ENCODE measurements at regions not wholly inside any gene's neighbourhood (a gene's known extent, or its start where the extent isn't known, plus 50 kb on each side); places are given as distances from the start of the nearest gene placed in this dataset.

DNA sequence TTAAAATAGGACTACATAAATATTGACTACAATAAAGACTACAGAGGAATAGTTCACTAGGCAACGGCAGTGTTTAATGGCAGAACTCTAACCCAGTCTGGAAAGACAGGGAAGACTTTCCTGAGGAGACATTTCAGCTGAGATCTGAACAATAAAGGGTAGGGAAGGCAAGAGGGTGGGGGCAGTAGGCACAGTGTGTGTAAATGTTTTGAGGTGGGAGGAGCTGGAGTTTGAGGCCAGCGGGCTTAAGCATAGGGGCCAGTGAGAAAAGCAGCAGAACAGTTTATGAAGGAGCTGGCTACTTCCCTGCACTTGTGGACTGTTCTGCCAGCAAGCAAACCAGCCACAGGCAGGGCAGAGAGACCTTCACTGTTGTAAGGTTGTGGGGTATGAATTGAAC is 76.6 kb upstream of the UGP2 start:
- TF ChIP-seq TCF12 (IDR thresholded peaks at IDR 0.05): no peak
- TF ChIP-seq RFX5 (IDR thresholded peaks at IDR 0.05; ENCODE audit: low read length): no peak
- no peak for TF ChIP-seq TAF1 (IDR thresholded peaks at IDR 0.05; ENCODE audit: borderline replicate concordance, low read depth, low read length)
- TF ChIP-seq RXRA (IDR thresholded peaks at IDR 0.05; ENCODE audit: borderline replicate concordance, low read depth): no peak
- TF ChIP-seq GATA2 (CRISPR knock-in tag; IDR thresholded peaks at IDR 0.05): no peak
- no peak for TF ChIP-seq EP300 (IDR thresholded peaks at IDR 0.05; ENCODE audit: borderline replicate concordance in 1 of 2, low read depth in 1 of 2, low read length in 1 of 2)
- TF ChIP-seq FOXJ3 (CRISPR knock-in tag; IDR thresholded peaks at IDR 0.05): no peak
- no peak for TF ChIP-seq SMC3 (IDR thresholded peaks at IDR 0.05; ENCODE audit: low read depth, low read length)
- TF ChIP-seq FOSL2 (IDR thresholded peaks at IDR 0.05; ENCODE audit: borderline replicate concordance, low read depth): no peak
- no peak for TF ChIP-seq IRF3 (IDR thresholded peaks at IDR 0.05; ENCODE audit: low read depth, low read length)
- Histone ChIP-seq H3K36me3 (replicated peaks in 1 of 2; ENCODE audit: control insufficient read depth in 1 of 2, insufficient read depth in 2 of 2, low read length in 1 of 2) (no peaks in the 10 kb centered on the region), H3K27me3 (ENCODE audit: insufficient read depth) (no peaks in the 10 kb centered on the region), H3F3A (replicated peaks; ENCODE audit: insufficient read depth) (peaks cover 15% of the 10 kb centered on the region), H2AFZ (ENCODE audit: low read depth) (no peak overlapping the region), H3K27ac (ENCODE audit: low read depth in 2 of 2, low read length in 1 of 2) (no peak overlapping the region), H3K4me2 (no peak overlapping the region), H3K9me3 (0 out of 2 replicates have a peak, but pooled peaks cover 5% of the 10 kb centered on the region), H3K4me3 (ENCODE audit: low read depth in 2 of 2, low read length in 1 of 2) (no peak overlapping the region), H3K4me1 (ENCODE audit: control insufficient read depth in 1 of 2, insufficient read depth in 2 of 2, low read depth in 1 of 2, low read length in 1 of 2) (peaks cover 0 to 6% of the 10 kb centered on the region in 2 experiments; a peak in 2 of 4 replicates), H4K20me1 (ENCODE audit: insufficient read depth) (no peaks in the 10 kb centered on the region), H3K79me2 (ENCODE audit: insufficient read depth) (no peaks in the 10 kb centered on the region), H3K9me2 (no peaks in the 10 kb centered on the region), H3K9ac (no peak overlapping the region)
- WGBS (ENCODE audit: low lambda C conversion rate): 91% methylated on average over 2 of the region's 2 CpGs
- DNase-seq: no peak
- CTCF ChIA-PET: interaction anchor here (0.9 kb wide), 1 partner anchor 15 kb away, joined by 3 read pairs; no protein-coding TSS in a partner anchor
- POLR2A ChIA-PET: no interaction called here

GRCh38 chr2:63767307-63767706 is 74.4 kb upstream of the UGP2 start:
- Histone ChIP-seq H3K4me1 (ENCODE audit: control insufficient read depth in 1 of 2, insufficient read depth in 2 of 2, low read depth in 1 of 2, low read length in 1 of 2) (peaks cover 0 to 6% of the 10 kb centered on the region in 2 experiments; a peak in 2 of 4 replicates), H2AFZ (ENCODE audit: low read depth) (no peak overlapping the region), H3K9me3 (0 out of 2 replicates have a peak, but pooled peaks cover 5% of the 10 kb centered on the region), H3F3A (replicated peaks; ENCODE audit: insufficient read depth) (peaks cover 15% of the 10 kb centered on the region), H3K4me3 (ENCODE audit: low read depth in 2 of 2, low read length in 1 of 2) (no peak overlapping the region), H4K20me1 (ENCODE audit: insufficient read depth) (no peaks in the 10 kb centered on the region), H3K79me2 (ENCODE audit: insufficient read depth) (no peaks in the 10 kb centered on the region), H3K9me2 (no peaks in the 10 kb centered on the region), H3K27me3 (ENCODE audit: insufficient read depth) (no peaks in the 10 kb centered on the region), H3K36me3 (replicated peaks in 1 of 2; ENCODE audit: control insufficient read depth in 1 of 2, insufficient read depth in 2 of 2, low read length in 1 of 2) (no peaks in the 10 kb centered on the region), H3K4me2 (no peak overlapping the region), H3K27ac (ENCODE audit: low read depth in 2 of 2, low read length in 1 of 2) (no peak overlapping the region), H3K9ac (no peak overlapping the region)
- DNase-seq: no peak
- 70% methylated on average over 1 of the region's 1 CpG for WGBS (ENCODE audit: low lambda C conversion rate)
- no peak for TF ChIP-seq ELF1 (IDR thresholded peaks at IDR 0.05)
- TF ChIP-seq, protein P1, sequence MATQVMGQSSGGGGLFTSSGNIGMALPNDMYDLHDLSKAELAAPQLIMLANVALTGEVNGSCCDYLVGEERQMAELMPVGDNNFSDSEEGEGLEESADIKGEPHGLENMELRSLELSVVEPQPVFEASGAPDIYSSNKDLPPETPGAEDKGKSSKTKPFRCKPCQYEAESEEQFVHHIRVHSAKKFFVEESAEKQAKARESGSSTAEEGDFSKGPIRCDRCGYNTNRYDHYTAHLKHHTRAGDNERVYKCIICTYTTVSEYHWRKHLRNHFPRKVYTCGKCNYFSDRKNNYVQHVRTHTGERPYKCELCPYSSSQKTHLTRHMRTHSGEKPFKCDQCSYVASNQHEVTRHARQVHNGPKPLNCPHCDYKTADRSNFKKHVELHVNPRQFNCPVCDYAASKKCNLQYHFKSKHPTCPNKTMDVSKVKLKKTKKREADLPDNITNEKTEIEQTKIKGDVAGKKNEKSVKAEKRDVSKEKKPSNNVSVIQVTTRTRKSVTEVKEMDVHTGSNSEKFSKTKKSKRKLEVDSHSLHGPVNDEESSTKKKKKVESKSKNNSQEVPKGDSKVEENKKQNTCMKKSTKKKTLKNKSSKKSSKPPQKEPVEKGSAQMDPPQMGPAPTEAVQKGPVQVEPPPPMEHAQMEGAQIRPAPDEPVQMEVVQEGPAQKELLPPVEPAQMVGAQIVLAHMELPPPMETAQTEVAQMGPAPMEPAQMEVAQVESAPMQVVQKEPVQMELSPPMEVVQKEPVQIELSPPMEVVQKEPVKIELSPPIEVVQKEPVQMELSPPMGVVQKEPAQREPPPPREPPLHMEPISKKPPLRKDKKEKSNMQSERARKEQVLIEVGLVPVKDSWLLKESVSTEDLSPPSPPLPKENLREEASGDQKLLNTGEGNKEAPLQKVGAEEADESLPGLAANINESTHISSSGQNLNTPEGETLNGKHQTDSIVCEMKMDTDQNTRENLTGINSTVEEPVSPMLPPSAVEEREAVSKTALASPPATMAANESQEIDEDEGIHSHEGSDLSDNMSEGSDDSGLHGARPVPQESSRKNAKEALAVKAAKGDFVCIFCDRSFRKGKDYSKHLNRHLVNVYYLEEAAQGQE (IDR thresholded peaks at IDR 0.05; ENCODE audit: low read depth, low read length): no peak
- no peak for TF ChIP-seq TEAD4 (IDR thresholded peaks at IDR 0.05; ENCODE audit: borderline replicate concordance, insufficient read depth)
- TF ChIP-seq, protein P2, sequence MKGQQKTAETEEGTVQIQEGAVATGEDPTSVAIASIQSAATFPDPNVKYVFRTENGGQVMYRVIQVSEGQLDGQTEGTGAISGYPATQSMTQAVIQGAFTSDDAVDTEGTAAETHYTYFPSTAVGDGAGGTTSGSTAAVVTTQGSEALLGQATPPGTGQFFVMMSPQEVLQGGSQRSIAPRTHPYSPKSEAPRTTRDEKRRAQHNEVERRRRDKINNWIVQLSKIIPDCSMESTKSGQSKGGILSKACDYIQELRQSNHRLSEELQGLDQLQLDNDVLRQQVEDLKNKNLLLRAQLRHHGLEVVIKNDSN (IDR thresholded peaks at IDR 0.05; ENCODE audit: borderline replicate concordance, low read depth): no peak
- TF ChIP-seq EP300 (IDR thresholded peaks at IDR 0.05; ENCODE audit: borderline replicate concordance in 1 of 2, low read depth in 1 of 2, low read length in 1 of 2): no peak
- ChIA-PET POLR2A (no interaction called here), CTCF (interaction anchor here (0.6 kb wide), 1 partner anchor 24 kb away, joined by 3 read pairs; no protein-coding TSS in a partner anchor)

Data from SK-N-SH (cell line).